DND-41 (cell line): ENCODE measurements at regions not wholly inside any gene's neighbourhood (a gene's known extent, or its start where the extent isn't known, plus 50 kb on each side); places are given as distances from the start of the nearest gene placed in this dataset.

Experiments used
- ATAC-seq: fragments of 200-7000 bp; cut with Tn5 transposase; 3 replicates; pipeline ENCODE4 v1.9.1; 2021; ENCODE audit warnings: low read depth; ENCODE audit not compliant: insufficient read depth
- DNase-seq: peaks from one replicate; pipeline ENCODE4 v3.0.0-alpha.2; 2020
- H2AFZ ChIP-seq: 2 replicates; pipeline ENCODE4 v1.6.0; 2012; ENCODE audit warnings: low read depth, low read length
- H3K27ac ChIP-seq: 2 replicates; pipeline ENCODE4 v1.5.1; 2012; ENCODE audit warnings: low read length, inconsistent platforms
- H3K27me3 ChIP-seq: fragments of 200-600 bp; sonication (generic); 2 replicates; pipeline ENCODE4 v1.6.0; 2012; ENCODE audit warnings: low read length, mild to moderate bottlenecking, inconsistent platforms; ENCODE audit not compliant: insufficient read depth, poor library complexity
- H3K36me3 ChIP-seq: 2 replicates; pipeline ENCODE4 v1.5.1; 2012; ENCODE audit warnings: low read length, inconsistent platforms; ENCODE audit not compliant: insufficient read depth
- H3K4me1 ChIP-seq: 2 replicates; pipeline ENCODE4 v1.5.1; 2012; ENCODE audit warnings: mild to moderate bottlenecking, low read length; ENCODE audit not compliant: insufficient read depth
- H3K4me2 ChIP-seq: 2 replicates; pipeline ENCODE4 v1.6.0; 2012; ENCODE audit warnings: mild to moderate bottlenecking, moderate library complexity, low read length, inconsistent platforms; ENCODE audit not compliant: insufficient read depth
- H3K4me3 ChIP-seq, 2 experiments: fragments of 200-600 bp in 1 of 2; shearing (Covaris generic) in 1 of 2; 2 replicates each; pipeline ENCODE4 v1.5.1; 2012 to 2016; ENCODE audit warnings: inconsistent platforms in 2 of 2, low read length in 2 of 2, mild to moderate bottlenecking in 2 of 2, low read depth in 1 of 2, moderate library complexity in 1 of 2
- H3K79me2 ChIP-seq: 2 replicates; pipeline ENCODE4 v1.6.0; 2012; ENCODE audit warnings: low read length, inconsistent platforms; ENCODE audit not compliant: insufficient read depth
- H3K9ac ChIP-seq: 2 replicates; pipeline ENCODE4 v1.6.0; 2012; ENCODE audit warnings: low read depth, mild to moderate bottlenecking, inconsistent platforms, low read length, moderate library complexity
- H3K9me3 ChIP-seq: 2 replicates; pipeline ENCODE4 v1.5.1; 2012; ENCODE audit warnings: low read length, moderate library complexity, mild to moderate bottlenecking, inconsistent platforms; ENCODE audit not compliant: insufficient read depth, severe bottlenecking
- H4K20me1 ChIP-seq: 2 replicates; pipeline ENCODE4 v1.6.0; 2012; ENCODE audit warnings: low read length; ENCODE audit not compliant: insufficient read depth
- EZH2 ChIP-seq: IDR thresholded peaks from 3 replicates; pipeline ENCODE4 v1.6.1; 2012; ENCODE audit warnings: borderline replicate concordance, low read depth, mild to moderate bottlenecking, moderate library complexity, low read length, inconsistent platforms; ENCODE audit not compliant: severe bottlenecking
- TF ChIP-seq, protein P1 (sequence below): IDR thresholded peaks from 2 replicates; pipeline ENCODE4 v1.5.1; 2012; ENCODE audit warnings: borderline replicate concordance, low read length, moderate library complexity, mild to moderate bottlenecking; ENCODE audit not compliant: poor library complexity, severe bottlenecking; ENCODE audit errors: extremely low read depth

DNA sequence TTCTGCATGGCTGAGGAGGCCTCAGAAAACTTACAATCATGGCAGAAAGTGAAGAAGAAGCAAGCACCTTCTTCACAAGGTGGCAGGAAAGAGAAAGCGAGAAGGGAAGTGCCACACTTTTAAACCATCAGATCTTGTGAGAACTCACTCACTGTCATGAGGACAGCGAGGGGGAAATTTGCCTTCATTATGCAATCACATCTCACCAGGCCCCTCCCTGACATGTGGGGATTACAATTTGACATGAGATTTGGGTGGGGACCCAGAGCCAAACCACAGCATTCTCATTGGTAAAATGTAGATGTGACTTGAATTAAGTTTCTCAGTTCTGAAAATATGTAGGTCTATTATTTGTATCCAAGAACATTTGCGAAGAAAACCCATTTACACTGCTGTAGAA is 854.8 kb downstream of the EPHA4 start:
- no peaks in the 10 kb centered on the region for H3K79me2 ChIP-seq
- no peaks in the 10 kb centered on the region for H3K4me1 ChIP-seq
- no peak overlapping the region for H2AFZ ChIP-seq
- H3K27ac ChIP-seq: no peak overlapping the region
- H3K27me3 ChIP-seq: no peaks in the 10 kb centered on the region
- no peak for TF ChIP-seq EZH2
- TF ChIP-seq, protein P1, sequence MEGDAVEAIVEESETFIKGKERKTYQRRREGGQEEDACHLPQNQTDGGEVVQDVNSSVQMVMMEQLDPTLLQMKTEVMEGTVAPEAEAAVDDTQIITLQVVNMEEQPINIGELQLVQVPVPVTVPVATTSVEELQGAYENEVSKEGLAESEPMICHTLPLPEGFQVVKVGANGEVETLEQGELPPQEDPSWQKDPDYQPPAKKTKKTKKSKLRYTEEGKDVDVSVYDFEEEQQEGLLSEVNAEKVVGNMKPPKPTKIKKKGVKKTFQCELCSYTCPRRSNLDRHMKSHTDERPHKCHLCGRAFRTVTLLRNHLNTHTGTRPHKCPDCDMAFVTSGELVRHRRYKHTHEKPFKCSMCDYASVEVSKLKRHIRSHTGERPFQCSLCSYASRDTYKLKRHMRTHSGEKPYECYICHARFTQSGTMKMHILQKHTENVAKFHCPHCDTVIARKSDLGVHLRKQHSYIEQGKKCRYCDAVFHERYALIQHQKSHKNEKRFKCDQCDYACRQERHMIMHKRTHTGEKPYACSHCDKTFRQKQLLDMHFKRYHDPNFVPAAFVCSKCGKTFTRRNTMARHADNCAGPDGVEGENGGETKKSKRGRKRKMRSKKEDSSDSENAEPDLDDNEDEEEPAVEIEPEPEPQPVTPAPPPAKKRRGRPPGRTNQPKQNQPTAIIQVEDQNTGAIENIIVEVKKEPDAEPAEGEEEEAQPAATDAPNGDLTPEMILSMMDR: no peak
- no peak for ATAC-seq
- no peak overlapping the region for H3K4me3 ChIP-seq
- H3K36me3 ChIP-seq: no peaks in the 10 kb centered on the region
- H4K20me1 ChIP-seq: no peaks in the 10 kb centered on the region
- DNase-seq: no peak
- no peak overlapping the region for H3K9ac ChIP-seq
- H3K4me2 ChIP-seq: no peak overlapping the region
- no peaks in the 10 kb centered on the region for H3K9me3 ChIP-seq

DNA sequence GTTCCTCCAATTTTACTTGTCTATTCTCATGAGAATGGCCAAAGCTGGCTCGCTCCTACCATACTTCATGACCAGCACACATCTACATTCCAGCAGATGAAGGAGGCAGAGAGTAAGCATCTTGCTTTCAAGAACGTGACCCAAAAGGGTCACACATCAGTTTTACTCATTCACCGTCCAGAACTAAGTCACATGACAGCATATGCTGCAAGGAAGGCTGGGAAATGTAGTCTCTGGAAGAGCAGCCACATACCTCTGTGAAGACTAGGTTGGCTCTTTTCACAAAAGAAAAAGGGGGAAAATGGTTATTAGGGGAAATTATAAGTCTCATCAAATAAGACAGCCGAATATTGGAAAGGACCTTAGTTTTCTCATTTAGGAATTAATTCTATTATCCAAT is 835.3 kb downstream of the EPHA4 start:
- Histone ChIP-seq H3K9ac (no peak overlapping the region), H3K4me2 (no peak overlapping the region), H3K36me3 (no peaks in the 10 kb centered on the region), H3K4me3 (no peak overlapping the region), H3K79me2 (no peaks in the 10 kb centered on the region), H3K27ac (no peak overlapping the region), H3K27me3 (no peaks in the 10 kb centered on the region), H3K9me3 (no peaks in the 10 kb centered on the region), H2AFZ (no peak overlapping the region), H3K4me1 (no peaks in the 10 kb centered on the region), H4K20me1 (no peaks in the 10 kb centered on the region)
- TF ChIP-seq, protein P1: no peak
- no peak for TF ChIP-seq EZH2
- ATAC-seq (no peak), DNase-seq (no peak)

DNA sequence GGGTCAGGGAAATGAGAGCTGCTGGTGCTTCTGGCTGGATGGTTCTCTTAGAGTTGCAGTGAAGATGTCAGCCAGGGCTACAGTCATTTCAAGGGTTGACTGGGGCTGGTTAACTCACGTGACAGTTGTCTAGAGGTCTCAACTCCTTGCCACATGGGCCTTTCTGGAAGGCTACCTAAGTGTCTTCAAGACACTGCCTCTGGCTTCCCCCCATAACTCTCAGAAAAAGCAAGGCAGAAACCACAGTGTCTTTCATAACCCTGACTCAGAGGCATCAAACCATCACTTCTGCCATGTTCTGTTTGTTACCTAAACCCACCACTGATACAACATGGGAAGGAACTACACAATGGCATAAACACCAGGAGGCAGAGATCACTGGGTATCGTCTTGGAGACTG is 828.9 kb downstream of the EPHA4 start:
- ATAC-seq (no peak), DNase-seq (no peak)
- H3K4me2 ChIP-seq: no peak overlapping the region
- H3K4me3 ChIP-seq: no peak overlapping the region
- H3K27ac ChIP-seq: no peak overlapping the region
- H3K79me2 ChIP-seq: no peaks in the 10 kb centered on the region
- H3K9ac ChIP-seq: no peak overlapping the region
- H2AFZ ChIP-seq: no peak overlapping the region
- no peaks in the 10 kb centered on the region for H3K36me3 ChIP-seq
- H4K20me1 ChIP-seq: no peaks in the 10 kb centered on the region
- no peaks in the 10 kb centered on the region for H3K27me3 ChIP-seq
- TF ChIP-seq, protein P1: no peak
- no peaks in the 10 kb centered on the region for H3K4me1 ChIP-seq
- no peaks in the 10 kb centered on the region for H3K9me3 ChIP-seq

DNA sequence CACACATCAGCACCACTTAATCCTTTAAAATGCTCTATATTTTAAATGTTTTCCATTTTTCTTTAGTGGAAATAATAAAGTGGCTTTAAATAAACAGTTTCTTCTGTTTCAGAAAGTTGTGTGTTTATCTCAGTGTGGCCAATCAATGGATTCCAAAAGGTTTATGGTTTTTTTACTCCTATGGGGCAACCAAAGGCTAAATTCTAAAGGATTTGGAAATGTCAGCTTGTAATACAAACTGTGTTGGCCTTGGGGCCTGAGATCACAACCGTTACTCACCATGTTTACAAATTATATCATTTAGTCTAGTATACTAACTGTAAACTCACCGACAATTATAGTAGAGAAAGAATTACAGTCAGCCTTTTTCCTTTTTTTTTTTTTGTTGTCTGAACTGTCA is 827.2 kb downstream of the EPHA4 start:
- no peak for ATAC-seq
- Histone ChIP-seq H3K4me1 (no peaks in the 10 kb centered on the region), H4K20me1 (no peaks in the 10 kb centered on the region), H3K9me3 (no peaks in the 10 kb centered on the region), H3K36me3 (no peaks in the 10 kb centered on the region), H3K4me3 (no peak overlapping the region), H3K9ac (no peak overlapping the region), H3K79me2 (no peaks in the 10 kb centered on the region), H2AFZ (no peak overlapping the region), H3K27ac (no peak overlapping the region), H3K4me2 (no peak overlapping the region), H3K27me3 (no peaks in the 10 kb centered on the region)
- DNase-seq: no peak
- TF ChIP-seq, protein P1: no peak
- TF ChIP-seq EZH2: no peak
